Right lung (tissue), 2 donors: ENCODE measurements at regions not wholly inside any gene's neighbourhood (a gene's known extent, or its start where the extent isn't known, plus 50 kb on each side); places are given as distances from the start of the nearest gene placed in this dataset.

ENCODE experiments used
- DNase-seq, 2 donors: peaks; one replicate each; pipeline ENCODE4 v3.0.0-alpha.2; 2013

- DNase-seq = no peak
These were observed 254.0 kb upstream of the NOVA1 start for GRCh38 chr14:26851793-26852192.

GRCh38 chr14:26855077-26855753 lies 257.4 kb upstream of the NOVA1 start:
- DNase-seq = no peak

GRCh38 chr14:26856876-26857518 lies 259.2 kb upstream of the NOVA1 start:
- DNase-seq = no peak

- no peak for DNase-seq
These were observed 261.6 kb upstream of the NOVA1 start for GRCh38 chr14:26859483-26859882.

- DNase-seq = no peak
These were observed 262.3 kb upstream of the NOVA1 start for GRCh38 chr14:26860111-26860510.

DNA sequence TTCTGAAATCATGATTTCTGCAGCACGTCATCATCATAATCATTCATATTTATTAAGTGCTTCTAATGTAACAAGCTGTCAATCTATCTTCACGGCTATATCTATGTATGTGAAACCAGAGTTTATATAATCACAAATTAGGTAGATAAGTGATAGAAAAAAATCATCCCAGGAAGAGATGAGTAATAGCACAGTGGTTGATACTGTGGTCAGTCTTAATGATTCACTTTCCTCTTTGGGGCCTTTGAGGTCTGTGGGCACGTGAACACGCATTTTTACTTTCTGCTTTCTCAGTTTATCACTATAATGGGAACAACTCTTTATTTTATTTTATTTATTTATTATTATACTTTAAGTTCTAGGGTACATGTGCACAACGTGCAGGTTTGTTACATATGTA lies 265.9 kb upstream of the NOVA1 start:
- no peak for DNase-seq

DNA sequence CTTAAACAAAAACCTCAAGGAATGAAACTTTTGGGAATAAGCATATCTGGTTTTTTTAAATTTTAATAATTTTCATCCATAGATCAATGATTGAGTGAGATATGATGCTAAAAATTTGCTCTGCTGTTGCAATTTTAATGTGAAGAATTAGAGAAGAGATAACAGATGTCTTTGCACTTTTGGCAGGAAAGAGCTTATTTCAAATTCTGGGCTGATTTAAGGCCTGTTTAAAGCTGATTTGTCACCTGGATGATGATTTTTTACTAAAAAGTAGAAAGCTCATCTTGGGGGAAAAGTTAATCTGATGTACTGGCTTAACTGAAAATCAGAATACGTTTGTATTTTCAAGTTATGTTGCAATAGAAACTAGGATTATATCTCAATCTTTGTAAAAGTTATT lies 268.9 kb upstream of the NOVA1 start:
- no peak for DNase-seq

GRCh38 chr14:26867171-26867757 lies 269.4 kb upstream of the NOVA1 start:
- no peak for DNase-seq

DNA sequence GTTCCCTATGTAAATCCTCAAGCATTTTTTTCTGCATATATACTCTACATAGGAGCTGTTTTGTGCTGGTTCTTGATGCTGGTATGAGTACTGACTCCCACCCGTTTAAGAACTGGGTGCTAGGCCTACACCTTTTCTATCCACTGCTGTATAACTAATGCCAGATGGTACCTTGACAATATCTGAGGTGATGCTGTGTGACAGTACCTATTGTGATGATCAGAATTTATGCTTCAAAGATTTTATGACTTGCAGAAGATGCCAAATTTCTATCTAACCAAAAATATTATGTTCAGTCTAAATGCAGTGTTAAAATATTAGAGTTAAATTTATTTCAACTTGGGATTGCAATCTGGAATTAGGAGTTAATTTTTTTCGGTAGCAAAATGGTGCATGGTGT lies 272.3 kb upstream of the NOVA1 start:
- no peak for DNase-seq

GRCh38 chr14:26870722-26871617 lies 273.1 kb upstream of the NOVA1 start:
- no peak for DNase-seq

DNA sequence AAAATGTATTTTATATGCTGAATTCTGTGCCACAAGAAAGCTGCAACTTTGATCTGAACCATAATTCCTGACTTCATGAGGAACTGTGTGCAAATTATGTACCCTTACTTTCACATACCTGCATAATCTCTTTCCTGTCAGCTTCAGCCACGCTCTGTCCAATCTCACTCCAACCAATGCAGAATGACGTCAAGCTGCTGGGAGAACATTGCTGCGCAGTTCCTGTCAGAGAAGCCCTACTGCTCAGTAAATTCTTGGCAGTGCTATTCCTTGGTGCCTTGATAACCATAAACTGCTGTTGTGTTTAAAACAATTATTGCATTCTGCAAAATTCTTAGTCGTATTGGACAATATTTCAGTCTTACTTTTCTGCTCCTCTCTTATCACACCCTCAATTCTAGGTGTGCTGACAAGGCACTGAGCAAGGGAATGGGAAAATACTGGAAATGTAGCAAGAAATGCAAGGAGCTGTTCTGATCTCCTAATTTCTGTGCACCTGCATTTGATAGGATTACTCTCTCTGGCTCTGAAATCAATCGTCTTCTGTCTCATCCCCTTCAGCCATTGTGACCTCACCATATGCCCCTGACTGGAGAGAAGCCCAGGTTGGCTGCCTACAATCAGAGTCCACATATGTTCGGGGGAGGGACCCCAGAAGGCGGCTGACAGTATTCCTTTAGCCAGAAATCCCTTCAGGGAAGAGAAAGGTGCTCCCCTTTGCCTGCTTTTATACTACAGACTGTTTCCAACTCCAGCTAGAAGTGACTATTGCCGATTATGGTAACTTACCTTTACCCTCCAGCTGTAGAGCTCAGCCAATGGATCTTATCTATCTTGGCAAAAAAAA lies 274.9 kb upstream of the NOVA1 start:
- no peak for DNase-seq

DNA sequence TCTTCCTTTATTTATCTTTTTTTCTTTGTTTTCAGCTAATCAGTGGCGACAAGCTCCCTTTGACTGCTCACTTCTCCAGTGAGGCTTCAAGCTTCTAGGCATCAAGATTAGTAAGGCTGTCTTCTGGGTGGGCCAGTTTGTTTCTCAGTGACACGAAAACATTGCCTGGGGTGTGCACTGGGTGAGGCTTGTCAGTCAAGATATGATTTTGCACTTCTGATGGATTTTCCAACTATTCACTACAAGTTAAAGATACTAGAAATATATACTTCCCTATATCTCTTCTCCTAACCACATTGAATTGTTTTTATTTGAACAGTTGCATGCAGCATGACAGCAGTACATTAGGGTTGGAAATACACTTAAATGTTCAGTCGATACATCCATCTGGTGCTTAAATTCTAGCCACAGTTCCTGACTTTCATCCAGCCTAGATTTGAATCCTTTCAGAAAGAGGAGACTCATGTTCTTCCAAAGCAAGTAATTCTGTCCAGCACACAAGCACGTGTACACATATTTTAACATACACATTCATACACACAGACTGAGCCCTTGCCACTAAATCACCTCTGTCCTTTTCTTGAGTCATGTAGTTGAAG lies 275.6 kb upstream of the NOVA1 start:
- no peak for DNase-seq

DNA sequence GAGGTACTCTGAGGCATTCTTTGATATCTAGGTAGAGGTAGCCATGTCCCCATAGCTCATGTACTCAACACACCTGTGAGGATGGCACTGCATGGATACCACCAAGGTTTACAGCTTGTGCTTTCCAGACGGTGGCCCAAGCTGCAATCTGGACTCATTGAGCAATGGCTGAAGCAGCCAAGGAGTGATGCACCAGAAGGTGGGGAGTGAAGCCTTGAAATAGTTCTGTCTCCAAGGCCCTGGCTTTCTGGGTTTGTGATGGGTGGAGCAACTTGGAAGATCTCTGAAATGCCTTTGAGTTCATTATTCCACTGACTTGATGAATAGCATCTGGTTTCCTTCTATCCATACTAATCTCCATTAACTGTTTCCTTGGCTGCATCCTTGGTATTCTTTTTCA lies 290.0 kb upstream of the NOVA1 start:
- DNase-seq = no peak

DNA sequence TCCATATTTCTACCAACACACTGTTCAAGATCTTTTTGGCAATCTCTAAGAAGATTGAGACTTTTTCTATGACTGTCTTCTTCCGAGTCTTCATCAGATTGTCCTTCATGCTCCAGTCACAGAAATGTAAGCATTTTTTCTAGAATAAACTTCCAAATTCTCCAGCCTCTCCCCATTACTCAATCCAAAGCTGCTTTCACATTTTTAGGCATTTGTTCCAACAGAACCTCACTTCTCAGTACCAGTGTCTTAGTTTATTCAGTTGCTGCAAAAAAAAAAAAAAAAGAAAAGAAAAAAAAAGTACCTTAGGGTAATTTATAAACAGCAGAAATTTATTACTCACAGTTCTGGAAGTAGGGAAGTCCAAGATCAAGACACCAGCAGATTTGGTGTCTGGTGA lies 290.8 kb upstream of the NOVA1 start:
- no peak for DNase-seq

DNA sequence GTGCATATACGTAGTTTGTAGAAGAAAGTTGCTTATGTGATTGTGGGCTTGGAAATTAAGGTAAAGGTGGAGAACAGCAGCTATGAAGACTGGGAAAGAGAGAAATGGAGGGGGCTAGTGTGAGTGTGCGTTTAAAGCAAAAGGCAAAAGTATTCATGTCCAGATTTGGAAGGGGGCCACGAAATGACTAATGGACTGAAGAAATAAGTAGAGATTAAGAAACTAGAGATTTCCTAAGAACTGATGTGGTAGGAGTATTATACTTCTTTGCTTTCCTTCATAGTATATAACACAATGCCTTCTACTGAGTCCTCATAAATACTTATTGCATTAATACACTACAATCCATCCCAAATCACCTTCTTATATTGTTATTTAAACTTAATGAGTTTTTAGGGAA lies 298.6 kb upstream of the NOVA1 start:
- DNase-seq = no peak

GRCh38 chr14:26897196-26897595 lies 299.4 kb upstream of the NOVA1 start:
- DNase-seq = no peak

- DNase-seq = no peak
These were observed 307.4 kb upstream of the NOVA1 start for GRCh38 chr14:26905229-26905628.

GRCh38 chr14:26913786-26914185 lies 316.0 kb upstream of the NOVA1 start:
- DNase-seq = no peak

DNA sequence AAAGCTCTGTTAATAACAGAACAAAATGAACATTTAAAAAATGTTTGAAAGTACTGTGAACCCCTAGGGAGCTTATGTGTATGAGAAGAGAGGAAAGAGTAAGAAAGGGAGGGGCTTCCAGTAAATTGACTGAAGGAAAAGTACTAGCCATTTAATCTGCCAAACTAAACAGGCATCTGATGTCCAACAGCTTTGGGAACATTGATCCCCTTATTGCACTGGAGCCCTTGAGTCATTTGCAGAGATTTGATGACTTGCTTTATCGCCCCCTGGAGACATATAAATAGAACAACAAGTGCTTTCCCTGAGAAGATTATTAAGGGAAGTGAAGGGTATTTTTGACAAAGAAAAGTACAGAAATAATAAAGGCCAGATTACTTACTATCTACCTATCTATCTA lies 319.3 kb upstream of the NOVA1 start:
- no peak for DNase-seq

- DNase-seq = no peak
These were observed 328.2 kb upstream of the NOVA1 start for GRCh38 chr14:26925876-26926584.
